ENCODE measurements at regions not wholly inside any gene's neighbourhood (a gene's known extent, or its start where the extent isn't known, plus 50 kb on each side); places are given as distances from the start of the nearest gene placed in this dataset.

GRCh38 chr4:123114084-123114914 lies 191.9 kb upstream of the NUDT6 start:
- TF ChIP-seq CTCF (IDR thresholded peaks at IDR 0.05; ENCODE audit: borderline replicate concordance, insufficient read depth, low read depth, low read length): no peak
- no peak overlapping the region for H3K4me3 ChIP-seq (ENCODE audit: low read depth, low read length)

GRCh38 chr4:123114915-123115756 lies 192.7 kb upstream of the NUDT6 start:
- no peak for TF ChIP-seq CTCF (IDR thresholded peaks at IDR 0.05; ENCODE audit: borderline replicate concordance, insufficient read depth, low read depth, low read length)
- H3K4me3 ChIP-seq (ENCODE audit: low read depth, low read length): no peak overlapping the region

DNA sequence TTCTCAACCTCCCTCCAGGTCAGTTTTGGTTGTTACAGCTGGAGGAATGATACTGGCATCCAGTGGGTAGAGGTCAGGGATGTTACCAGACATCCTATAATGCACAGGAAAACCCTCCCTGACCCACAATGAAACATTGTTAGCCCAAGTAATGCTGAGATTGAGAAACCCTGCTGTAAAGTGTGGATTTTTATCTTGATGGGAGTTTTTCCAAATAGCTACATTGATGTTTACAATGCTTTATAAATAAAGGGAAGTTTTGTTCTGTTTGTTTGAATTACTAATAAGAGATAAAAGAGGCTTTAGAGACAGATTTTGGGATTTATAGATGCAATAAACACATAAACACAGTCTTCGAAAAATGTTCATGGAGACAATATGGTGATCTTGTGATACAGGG lies 194.0 kb upstream of the NUDT6 start:
- TF ChIP-seq CTCF (IDR thresholded peaks at IDR 0.05; ENCODE audit: borderline replicate concordance, insufficient read depth, low read depth, low read length): no peak
- no peak overlapping the region for H3K4me3 ChIP-seq (ENCODE audit: low read depth, low read length)

DNA sequence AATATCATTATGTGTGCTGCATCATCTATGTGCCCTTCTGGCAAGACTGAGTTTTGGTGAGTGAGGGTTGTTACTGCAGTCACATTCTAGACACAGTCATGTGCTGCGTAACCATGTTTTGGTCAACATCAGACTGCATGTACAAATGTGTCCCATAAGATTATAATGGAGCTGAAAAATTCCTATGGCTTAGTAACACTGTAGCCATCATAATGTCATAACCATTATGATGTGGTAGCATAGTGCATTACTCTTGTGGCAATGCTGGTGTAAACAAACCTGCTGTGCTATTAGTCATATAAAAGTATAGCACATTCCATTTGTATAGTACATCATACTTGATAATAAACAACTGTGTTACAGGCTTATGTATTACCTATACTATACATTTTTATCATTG lies 198.1 kb upstream of the NUDT6 start:
- no peak overlapping the region for H3K4me3 ChIP-seq (ENCODE audit: low read depth, low read length)
- TF ChIP-seq CTCF (IDR thresholded peaks at IDR 0.05; ENCODE audit: borderline replicate concordance, insufficient read depth, low read depth, low read length): no peak

GRCh38 chr4:123121241-123121907 lies 199.0 kb upstream of the NUDT6 start:
- H3K4me3 ChIP-seq (ENCODE audit: low read depth, low read length): no peak overlapping the region
- no peak for TF ChIP-seq CTCF (IDR thresholded peaks at IDR 0.05; ENCODE audit: borderline replicate concordance, insufficient read depth, low read depth, low read length)

- no peak for TF ChIP-seq CTCF (IDR thresholded peaks at IDR 0.05; ENCODE audit: borderline replicate concordance, insufficient read depth, low read depth, low read length)
- no peak overlapping the region for H3K4me3 ChIP-seq (ENCODE audit: low read depth, low read length)
These were observed 203.1 kb upstream of the NUDT6 start for GRCh38 chr4:123125477-123125876.
